Upper lobe of left lung (tissue), 4 donors: ENCODE measurements at regions not wholly inside any gene's neighbourhood (a gene's known extent, or its start where the extent isn't known, plus 50 kb on each side); places are given as distances from the start of the nearest gene placed in this dataset.

Experiments
- POLR2A ChIP-seq, 4 donors: fragments of 450-650 bp; IDR thresholded peaks; one replicate each; pipeline ENCODE4 v1.5.1; 2016 to 2017; ENCODE audit warnings: antibody characterized with exemption in 4 of 4, mild to moderate bottlenecking in 2 of 4
- TF ChIP-seq, protein P1 (sequence below), 6 experiments: fragments of 450-650 bp in 4 of 6; fragments of 200-600 bp in 2 of 6; sonication (generic) in 2 of 6; IDR thresholded peaks; one replicate each; pipeline ENCODE4 v1.5.1; 2016 to 2019; ENCODE audit warnings: antibody characterized with exemption in 6 of 6

DNA sequence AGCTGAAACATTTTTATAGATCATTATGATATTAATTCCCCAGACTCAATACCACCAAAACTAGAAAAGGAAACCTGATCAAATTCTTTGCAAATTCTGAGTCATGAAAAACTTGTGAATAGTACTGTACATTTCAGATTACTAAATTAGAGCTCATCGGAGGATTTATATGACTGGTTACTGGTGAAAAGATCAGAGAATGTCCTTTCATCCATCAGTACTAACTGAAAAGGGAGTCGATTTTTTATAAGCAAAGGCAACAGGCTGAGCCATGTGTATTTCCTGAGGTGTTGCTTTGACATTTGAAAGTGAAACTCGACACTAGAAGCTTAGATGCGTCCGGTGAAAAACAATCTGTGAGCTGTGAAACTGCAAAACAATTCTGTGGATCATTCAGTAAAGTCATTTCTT, 155.7 kb downstream of the TNFSF18 start:
- TF ChIP-seq, protein P1, sequence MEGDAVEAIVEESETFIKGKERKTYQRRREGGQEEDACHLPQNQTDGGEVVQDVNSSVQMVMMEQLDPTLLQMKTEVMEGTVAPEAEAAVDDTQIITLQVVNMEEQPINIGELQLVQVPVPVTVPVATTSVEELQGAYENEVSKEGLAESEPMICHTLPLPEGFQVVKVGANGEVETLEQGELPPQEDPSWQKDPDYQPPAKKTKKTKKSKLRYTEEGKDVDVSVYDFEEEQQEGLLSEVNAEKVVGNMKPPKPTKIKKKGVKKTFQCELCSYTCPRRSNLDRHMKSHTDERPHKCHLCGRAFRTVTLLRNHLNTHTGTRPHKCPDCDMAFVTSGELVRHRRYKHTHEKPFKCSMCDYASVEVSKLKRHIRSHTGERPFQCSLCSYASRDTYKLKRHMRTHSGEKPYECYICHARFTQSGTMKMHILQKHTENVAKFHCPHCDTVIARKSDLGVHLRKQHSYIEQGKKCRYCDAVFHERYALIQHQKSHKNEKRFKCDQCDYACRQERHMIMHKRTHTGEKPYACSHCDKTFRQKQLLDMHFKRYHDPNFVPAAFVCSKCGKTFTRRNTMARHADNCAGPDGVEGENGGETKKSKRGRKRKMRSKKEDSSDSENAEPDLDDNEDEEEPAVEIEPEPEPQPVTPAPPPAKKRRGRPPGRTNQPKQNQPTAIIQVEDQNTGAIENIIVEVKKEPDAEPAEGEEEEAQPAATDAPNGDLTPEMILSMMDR (IDR thresholded peaks at IDR 0.05) = no peak
- no peak for TF ChIP-seq POLR2A (IDR thresholded peaks at IDR 0.05)
